ENCODE measurements at regions not wholly inside any gene's neighbourhood (a gene's known extent, or its start where the extent isn't known, plus 50 kb on each side); places are given as distances from the start of the nearest gene placed in this dataset.

GRCh38 chr19:13597640-13598039, 91.4 kb upstream of the CACNA1A start:
- TF ChIP-seq CTCF (IDR thresholded peaks at IDR 0.05) (peak in 4 of 6 experiments; percentile 46 to 69 (median 64)), POLR2A (IDR thresholded peaks at IDR 0.05) (no peak)

Measured in thyroid gland (tissue), 4 donors.